ENCODE measurements at regions not wholly inside any gene's neighbourhood (a gene's known extent, or its start where the extent isn't known, plus 50 kb on each side); places are given as distances from the start of the nearest gene placed in this dataset.

GRCh38 chr15:47565949-47566348 lies 151.4 kb upstream of the SEMA6D start:
- FAIRE-seq = no peak
- no peak overlapping the region for H3K4me3 Mint-ChIP-seq (ENCODE audit: unreplicated experiment)
- H3K27ac ChIP-seq (ENCODE audit: low read depth, low read length) = no peak overlapping the region
- no peaks in the 10 kb centered on the region for H3K4me1 ChIP-seq (ENCODE audit: insufficient read depth, low read length)
- no peak overlapping the region for H2AFZ ChIP-seq (ENCODE audit: low read depth, low read length)
- H3K9me3 Mint-ChIP-seq (ENCODE audit: unreplicated experiment) = no peaks in the 10 kb centered on the region
- H3K79me2 ChIP-seq (ENCODE audit: insufficient read depth, low read length) = no peaks in the 10 kb centered on the region
- peaks cover 2% of the 10 kb centered on the region for H3K4me1 Mint-ChIP-seq (ENCODE audit: low read depth, unreplicated experiment)
- H3K36me3 ChIP-seq (ENCODE audit: insufficient read depth, low read length) = no peaks in the 10 kb centered on the region
- no peaks in the 10 kb centered on the region for H3K27me3 Mint-ChIP-seq (ENCODE audit: low read depth, unreplicated experiment)
- no peak overlapping the region for H3K4me2 ChIP-seq (ENCODE audit: low read length)
- TF ChIP-seq EZH2 (IDR thresholded peaks at IDR 0.05; ENCODE audit: insufficient read depth, low read length) (no peak), CTCF (IDR thresholded peaks at IDR 0.05; ENCODE audit: insufficient read depth, low read depth, low read length) (no peak)
- no peaks in the 10 kb centered on the region for H3K27me3 ChIP-seq (ENCODE audit: insufficient read depth, low read length)
- H3K4me3 ChIP-seq (ENCODE audit: insufficient read depth, low read depth, low read length) = no peak overlapping the region
- no peak for DNase-seq (ENCODE audit: low read depth)
- H3K9me3 ChIP-seq (ENCODE audit: insufficient read depth, low read depth, low read length) = no peaks in the 10 kb centered on the region
- H3K27ac Mint-ChIP-seq (ENCODE audit: unreplicated experiment) = no peak overlapping the region
- H3K36me3 Mint-ChIP-seq (ENCODE audit: low read depth, unreplicated experiment) = no peaks in the 10 kb centered on the region
- H4K20me1 ChIP-seq (ENCODE audit: insufficient read depth, low read length) = no peaks in the 10 kb centered on the region
- no peak overlapping the region for H3K9ac ChIP-seq (ENCODE audit: low read length)

GRCh38 chr15:47566610-47567009 lies 150.7 kb upstream of the SEMA6D start:
- H3K27ac Mint-ChIP-seq (ENCODE audit: unreplicated experiment) = no peak overlapping the region
- H3K4me3 Mint-ChIP-seq (ENCODE audit: unreplicated experiment) = no peak overlapping the region
- H3K27ac ChIP-seq (ENCODE audit: low read depth, low read length) = no peak overlapping the region
- no peak overlapping the region for H3K4me3 ChIP-seq (ENCODE audit: insufficient read depth, low read depth, low read length)
- H3K9me3 Mint-ChIP-seq (ENCODE audit: unreplicated experiment) = no peaks in the 10 kb centered on the region
- no peaks in the 10 kb centered on the region for H3K79me2 ChIP-seq (ENCODE audit: insufficient read depth, low read length)
- H3K36me3 Mint-ChIP-seq (ENCODE audit: low read depth, unreplicated experiment) = no peaks in the 10 kb centered on the region
- H3K9ac ChIP-seq (ENCODE audit: low read length) = no peak overlapping the region
- H3K4me1 ChIP-seq (ENCODE audit: insufficient read depth, low read length) = no peaks in the 10 kb centered on the region
- peaks cover 3% of the 10 kb centered on the region for H3K4me1 Mint-ChIP-seq (ENCODE audit: low read depth, unreplicated experiment)
- H2AFZ ChIP-seq (ENCODE audit: low read depth, low read length) = no peak overlapping the region
- no peaks in the 10 kb centered on the region for H3K27me3 Mint-ChIP-seq (ENCODE audit: low read depth, unreplicated experiment)
- no peaks in the 10 kb centered on the region for H4K20me1 ChIP-seq (ENCODE audit: insufficient read depth, low read length)
- TF ChIP-seq EZH2 (IDR thresholded peaks at IDR 0.05; ENCODE audit: insufficient read depth, low read length) (no peak), CTCF (IDR thresholded peaks at IDR 0.05; ENCODE audit: insufficient read depth, low read depth, low read length) (no peak)
- H3K9me3 ChIP-seq (ENCODE audit: insufficient read depth, low read depth, low read length) = no peaks in the 10 kb centered on the region
- no peaks in the 10 kb centered on the region for H3K27me3 ChIP-seq (ENCODE audit: insufficient read depth, low read length)
- DNase-seq (ENCODE audit: low read depth) (no peak), FAIRE-seq (no peak)
- no peaks in the 10 kb centered on the region for H3K36me3 ChIP-seq (ENCODE audit: insufficient read depth, low read length)
- no peak overlapping the region for H3K4me2 ChIP-seq (ENCODE audit: low read length)

- H3K9me3 ChIP-seq (ENCODE audit: insufficient read depth, low read depth, low read length) = no peaks in the 10 kb centered on the region
- Mint-ChIP-seq H3K4me3 (ENCODE audit: unreplicated experiment) (no peak overlapping the region), H3K27ac (ENCODE audit: unreplicated experiment) (no peak overlapping the region), H3K9me3 (ENCODE audit: unreplicated experiment) (no peaks in the 10 kb centered on the region), H3K4me1 (ENCODE audit: low read depth, unreplicated experiment) (peaks cover 3% of the 10 kb centered on the region), H3K27me3 (ENCODE audit: low read depth, unreplicated experiment) (no peaks in the 10 kb centered on the region), H3K36me3 (ENCODE audit: low read depth, unreplicated experiment) (no peaks in the 10 kb centered on the region)
- H3K36me3 ChIP-seq (ENCODE audit: insufficient read depth, low read length) = no peaks in the 10 kb centered on the region
- no peak overlapping the region for H3K27ac ChIP-seq (ENCODE audit: low read depth, low read length)
- H4K20me1 ChIP-seq (ENCODE audit: insufficient read depth, low read length) = no peaks in the 10 kb centered on the region
- no peak for FAIRE-seq
- H2AFZ ChIP-seq (ENCODE audit: low read depth, low read length) = no peak overlapping the region
- H3K4me3 ChIP-seq (ENCODE audit: insufficient read depth, low read depth, low read length) = no peak overlapping the region
- H3K27me3 ChIP-seq (ENCODE audit: insufficient read depth, low read length) = no peaks in the 10 kb centered on the region
- no peaks in the 10 kb centered on the region for H3K4me1 ChIP-seq (ENCODE audit: insufficient read depth, low read length)
- no peak overlapping the region for H3K9ac ChIP-seq (ENCODE audit: low read length)
- no peaks in the 10 kb centered on the region for H3K79me2 ChIP-seq (ENCODE audit: insufficient read depth, low read length)
- no peak for TF ChIP-seq EZH2 (IDR thresholded peaks at IDR 0.05; ENCODE audit: insufficient read depth, low read length)
- TF ChIP-seq CTCF (IDR thresholded peaks at IDR 0.05; ENCODE audit: insufficient read depth, low read depth, low read length) = no peak
- DNase-seq (ENCODE audit: low read depth) = no peak
- H3K4me2 ChIP-seq (ENCODE audit: low read length) = no peak overlapping the region
These were observed 149.3 kb upstream of the SEMA6D start for GRCh38 chr15:47568030-47568429.

Data from astrocyte (in vitro differentiated cells and primary cell).